GM19025 (cell line): ENCODE measurements at regions not wholly inside any gene's neighbourhood (a gene's known extent, or its start where the extent isn't known, plus 50 kb on each side); places are given as distances from the start of the nearest gene placed in this dataset.

Experiments
- ATAC-seq: cut with Tn5 transposase; IDR thresholded peaks from one replicate; pipeline ENCODE4 v1.9.1; 2021; ENCODE audit warnings: mild to moderate bottlenecking, low read depth, moderate library complexity; ENCODE audit not compliant: unreplicated experiment

DNA sequence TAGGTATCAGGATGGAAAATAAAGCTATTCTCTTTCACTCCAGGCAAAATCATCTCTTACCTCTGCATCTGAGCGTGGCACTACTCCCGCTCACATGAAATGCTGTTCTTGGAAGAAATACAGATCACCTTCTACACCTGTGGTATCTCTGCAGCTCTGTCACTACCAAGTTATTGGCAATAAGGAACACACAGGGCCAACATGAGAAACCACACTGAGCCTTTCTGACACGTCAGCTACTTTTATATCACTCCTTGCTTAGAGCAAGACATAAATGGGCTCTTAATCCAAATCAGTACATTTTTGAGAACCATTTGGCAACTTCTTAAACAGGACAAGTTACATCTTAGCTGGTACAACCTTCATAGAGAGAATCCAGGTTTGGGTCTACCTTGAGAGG lies 101.8 kb upstream of the GUCY1A1 start:
- no peak for ATAC-seq

DNA sequence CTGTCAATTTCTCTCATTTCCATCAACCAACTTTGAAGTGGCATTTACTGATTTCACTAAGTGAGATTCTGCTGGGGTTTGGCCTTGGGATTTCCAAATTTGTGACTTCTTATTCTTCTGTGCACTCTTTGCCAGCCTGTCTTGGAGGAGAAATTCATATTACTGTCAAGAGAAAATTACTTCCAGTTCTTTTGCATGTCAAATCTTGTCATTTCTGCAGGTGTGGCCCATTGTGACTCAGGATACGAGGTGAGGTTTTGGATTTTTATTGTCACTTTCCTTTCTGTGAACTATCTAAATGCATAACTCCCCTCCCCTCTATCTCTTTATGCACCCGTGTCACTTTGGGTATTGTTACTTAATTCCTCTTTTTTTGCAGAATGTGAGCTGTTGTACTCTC lies 102.6 kb upstream of the GUCY1A1 start:
- no peak for ATAC-seq

- no peak for ATAC-seq
Measured at GRCh38 chr4:155559915-155560314, 106.7 kb upstream of the GUCY1A1 start.

GRCh38 chr4:155552180-155552579 lies 114.5 kb upstream of the GUCY1A1 start:
- no peak for ATAC-seq

DNA sequence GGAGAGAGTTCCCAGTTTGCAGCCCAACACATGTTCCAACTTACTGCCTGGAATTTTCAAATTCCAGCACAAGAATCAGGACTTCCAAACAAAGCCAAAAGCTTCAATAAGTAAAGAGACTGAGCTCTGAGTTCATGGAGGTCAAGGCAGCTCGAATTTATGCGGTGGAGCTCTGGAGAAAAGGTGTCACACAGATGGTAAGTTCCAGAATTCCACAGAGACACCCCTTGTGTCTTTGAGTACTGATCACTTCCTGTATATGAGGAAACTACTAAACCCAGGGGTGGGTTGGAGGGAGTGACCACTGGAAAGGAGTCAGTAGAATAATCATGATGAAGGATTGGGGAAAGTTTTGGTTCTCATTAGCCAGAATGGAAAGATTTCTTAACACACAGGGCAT lies 118.5 kb upstream of the GUCY1A1 start:
- ATAC-seq = no peak

DNA sequence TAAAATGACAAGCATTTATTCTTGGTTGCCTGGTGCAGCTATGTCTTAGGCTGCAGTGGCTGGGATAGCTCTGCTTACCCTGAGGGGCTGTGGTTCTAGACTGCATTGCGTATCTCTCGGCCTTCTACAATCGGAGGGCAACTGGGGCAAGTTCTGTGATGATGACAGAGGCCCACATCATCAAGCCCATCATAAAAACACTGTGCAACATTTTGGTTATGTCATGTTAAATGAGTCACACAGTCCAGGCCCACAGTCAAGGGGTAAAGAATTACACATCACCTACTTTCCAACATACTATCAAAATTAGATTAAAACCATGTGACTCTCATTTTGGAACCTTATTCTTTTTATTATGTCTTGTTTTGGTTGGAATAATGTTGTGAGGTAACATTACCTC lies 120.2 kb upstream of the GUCY1A1 start:
- ATAC-seq = no peak

DNA sequence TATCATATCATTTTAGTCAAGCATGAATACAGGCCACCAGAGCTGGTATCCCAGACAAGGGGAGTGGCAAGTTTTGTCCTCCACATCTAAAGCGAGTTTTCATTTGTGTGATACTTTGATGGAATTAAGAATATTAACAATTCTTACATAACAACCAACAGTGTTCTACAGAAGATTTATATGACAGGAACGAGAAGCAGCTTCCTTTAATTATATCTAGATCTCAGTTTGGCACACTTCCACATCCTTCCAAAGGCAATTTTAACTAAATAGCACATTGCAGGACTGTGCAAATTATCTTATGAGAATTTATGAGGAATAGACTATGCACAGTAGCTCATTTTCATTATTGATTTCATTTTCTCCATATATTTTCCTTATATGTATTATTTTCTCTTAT lies 121.2 kb upstream of the GUCY1A1 start:
- no peak for ATAC-seq

GRCh38 chr4:155544547-155544946 lies 122.1 kb upstream of the GUCY1A1 start:
- no peak for ATAC-seq

GRCh38 chr4:155543126-155543765 lies 123.4 kb upstream of the GUCY1A1 start:
- ATAC-seq = no peak

DNA sequence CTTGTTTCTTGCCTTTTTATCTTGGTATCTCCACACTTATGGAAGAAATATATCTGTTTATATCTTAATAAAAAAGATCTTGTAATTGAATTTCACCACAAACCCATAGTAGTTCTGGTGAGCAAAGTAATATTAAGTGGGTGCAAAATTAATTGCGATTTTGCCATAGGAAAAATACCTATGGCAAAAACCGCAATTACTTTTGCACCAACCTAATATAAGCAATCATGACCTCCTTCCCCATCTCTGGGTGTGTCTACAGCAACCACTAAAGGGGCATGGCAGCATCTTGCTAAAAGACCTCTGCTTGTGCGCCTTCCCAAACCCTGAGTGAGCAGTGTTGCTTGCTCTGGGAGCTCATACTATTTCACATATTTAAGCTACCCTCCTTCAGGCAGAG lies 124.2 kb upstream of the GUCY1A1 start:
- ATAC-seq = no peak

DNA sequence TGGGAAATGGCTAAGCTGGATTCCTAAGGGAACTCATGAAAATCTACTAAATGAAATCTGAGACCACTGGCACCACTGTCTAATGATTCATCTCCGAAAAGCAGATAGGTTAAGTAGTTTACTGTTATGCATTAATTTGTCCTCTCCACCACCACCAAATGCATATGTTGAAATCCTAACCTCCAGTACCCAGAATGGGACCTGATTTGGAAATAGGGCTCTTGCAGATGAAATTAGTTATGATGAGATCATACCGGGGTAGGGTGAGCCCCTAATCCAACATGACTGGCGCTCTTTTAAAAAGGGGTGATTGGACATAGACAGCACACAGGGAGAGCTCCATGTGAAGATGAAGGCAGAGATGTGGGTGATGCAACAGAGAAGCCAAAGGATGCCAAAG lies 124.9 kb upstream of the GUCY1A1 start:
- ATAC-seq = no peak

DNA sequence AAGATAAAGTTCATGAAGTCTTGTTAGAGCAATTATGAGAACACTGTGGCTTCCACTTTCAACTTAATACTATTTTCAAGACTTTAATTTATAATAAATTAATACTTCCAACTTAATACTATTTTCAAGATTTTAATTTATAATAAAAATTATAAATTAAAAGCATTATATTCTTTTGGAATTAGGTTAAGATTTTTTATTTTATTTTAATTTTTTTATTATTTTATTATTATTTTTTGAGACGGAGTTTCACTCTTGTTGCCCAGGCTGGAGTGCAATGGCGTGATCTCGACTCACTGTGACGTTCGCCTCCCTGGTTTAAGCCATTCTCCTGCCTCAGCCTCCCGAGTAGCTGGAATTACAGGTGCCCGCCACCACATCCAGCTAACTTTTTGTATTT lies 126.0 kb upstream of the GUCY1A1 start:
- no peak for ATAC-seq

- ATAC-seq = no peak
Measured at GRCh38 chr4:155539746-155540145, 126.9 kb upstream of the GUCY1A1 start.

- ATAC-seq = no peak
Measured at GRCh38 chr4:155535802-155536454, 130.7 kb upstream of the GUCY1A1 start.

DNA sequence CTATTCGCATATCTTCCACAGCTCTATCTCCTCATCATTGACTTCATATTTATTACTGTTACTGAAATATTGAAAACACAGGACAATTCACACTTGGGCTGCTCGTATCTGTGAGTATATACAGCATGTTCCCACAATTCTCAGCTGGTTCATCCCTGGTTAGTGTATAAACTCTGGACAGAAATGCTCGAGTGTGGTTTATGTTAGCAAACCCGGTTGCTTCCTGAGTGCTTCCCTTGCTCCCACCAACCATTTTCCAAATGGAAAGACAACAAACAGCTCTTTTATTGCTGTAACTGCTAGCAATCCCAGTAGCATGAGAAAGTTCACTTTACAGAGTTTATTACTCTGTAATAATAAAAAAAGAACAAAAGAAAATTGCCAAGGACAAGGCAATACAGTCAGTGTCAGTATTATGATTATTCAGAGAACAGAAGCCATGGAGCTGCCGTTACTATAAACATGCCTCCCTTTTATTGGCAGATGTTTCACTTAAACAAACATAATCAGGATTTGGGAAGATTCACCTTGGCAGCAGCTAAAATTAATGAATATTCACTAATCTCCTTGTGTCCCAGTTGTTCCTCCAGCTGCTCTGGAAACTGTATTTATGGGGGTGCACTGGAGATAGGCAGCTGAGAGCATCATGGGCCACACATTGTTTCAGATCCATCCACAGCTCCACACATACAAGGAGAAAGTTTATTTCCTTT lies 134.1 kb upstream of the GUCY1A1 start:
- no peak for ATAC-seq

- no peak for ATAC-seq
Measured at GRCh38 chr4:155530857-155531256, 135.8 kb upstream of the GUCY1A1 start.

DNA sequence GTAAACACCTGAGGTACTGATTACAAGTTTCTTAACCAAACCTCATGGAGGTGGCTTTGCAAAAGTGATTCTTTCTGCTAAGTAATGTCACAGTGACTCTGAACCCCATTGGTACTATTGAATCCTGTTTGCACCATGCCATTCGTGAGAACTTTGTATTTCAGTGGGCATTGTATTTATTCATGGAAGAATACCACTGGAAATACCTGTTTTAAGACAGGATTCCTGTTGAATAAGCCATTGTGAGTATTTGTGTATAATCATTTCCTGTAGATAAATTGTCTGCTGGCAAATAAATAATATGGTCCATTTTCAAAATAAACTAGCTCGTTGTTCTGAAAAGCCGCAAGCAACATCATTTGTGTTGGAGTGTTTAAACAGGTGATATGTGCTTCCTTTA lies 136.4 kb upstream of the GUCY1A1 start:
- no peak for ATAC-seq

DNA sequence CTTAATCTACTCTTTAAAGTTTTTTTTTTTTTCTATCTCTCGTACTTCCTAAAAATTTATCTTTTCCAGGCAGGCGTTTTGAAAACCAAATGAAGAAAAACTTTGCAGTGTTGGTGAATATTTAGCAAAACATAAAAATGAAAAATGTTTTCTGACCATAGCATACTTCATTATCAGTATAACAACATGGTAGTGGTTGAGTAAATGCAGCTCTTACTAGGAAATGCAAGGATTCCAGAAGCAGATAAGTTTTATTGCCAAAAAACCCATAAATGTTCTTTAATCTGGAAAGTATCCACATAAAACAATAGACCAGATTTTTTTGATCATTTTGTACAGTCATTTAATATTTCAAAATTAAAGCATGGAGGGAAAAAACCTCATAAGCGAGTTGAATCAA lies 136.9 kb upstream of the GUCY1A1 start:
- no peak for ATAC-seq

- no peak for ATAC-seq
Measured at GRCh38 chr4:155529272-155529671, 137.4 kb upstream of the GUCY1A1 start.

DNA sequence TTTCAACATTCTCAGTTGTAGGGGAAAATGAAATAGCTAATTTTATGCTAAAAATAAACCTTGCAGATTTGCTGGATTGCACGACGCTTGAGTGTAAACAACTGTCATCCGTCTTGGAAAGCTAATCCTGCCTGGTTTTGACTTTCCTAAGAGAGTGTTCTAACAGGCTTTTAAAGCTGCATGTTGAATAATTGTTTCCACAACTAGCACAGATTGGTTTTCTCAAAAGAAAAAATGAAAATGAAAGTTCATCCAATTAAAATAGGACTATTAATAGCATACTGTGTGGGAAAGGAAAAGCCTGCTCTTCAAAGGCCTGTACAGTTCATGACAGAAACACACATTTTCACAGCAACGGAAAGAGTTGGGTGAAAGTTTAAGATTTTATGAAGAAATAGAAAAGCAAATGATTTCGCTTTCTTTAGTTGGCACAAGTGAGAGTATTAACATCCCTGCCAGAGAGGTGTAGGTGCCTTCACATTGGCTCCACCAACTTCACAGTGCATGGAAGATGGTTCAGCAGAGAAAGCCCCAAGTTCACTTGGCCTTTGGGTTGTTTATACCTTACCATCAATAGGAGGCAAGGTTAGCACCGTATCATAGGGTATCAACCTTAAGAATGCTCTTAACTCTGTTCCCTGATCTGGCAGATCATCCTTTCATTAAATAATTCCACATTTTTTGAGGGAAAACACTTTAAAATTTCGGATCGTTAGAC lies 140.0 kb upstream of the GUCY1A1 start:
- no peak for ATAC-seq

DNA sequence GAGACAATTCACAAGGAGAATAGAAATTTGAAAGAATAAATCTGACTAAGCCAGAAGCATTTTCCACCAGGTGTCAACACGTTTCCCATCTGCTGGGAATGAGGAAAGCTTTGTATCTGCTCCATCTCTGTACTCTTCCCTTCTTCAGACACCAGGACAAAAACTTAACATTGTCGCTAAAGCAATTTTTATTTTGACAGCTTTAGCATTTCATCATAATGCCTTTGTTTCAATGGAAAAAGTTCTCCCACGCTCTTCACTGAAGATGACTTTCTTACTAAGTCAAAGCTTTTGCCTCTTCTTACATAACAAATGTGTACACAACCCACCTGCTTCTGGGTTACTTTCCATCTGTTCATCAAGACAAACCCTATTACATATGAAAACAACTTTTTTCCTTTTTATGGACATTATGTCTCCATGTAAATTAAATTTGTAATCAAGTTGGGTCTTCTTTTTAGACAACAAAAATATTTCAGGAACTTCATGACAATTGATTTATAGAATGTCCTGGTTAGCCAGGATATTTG lies 141.7 kb upstream of the GUCY1A1 start:
- no peak for ATAC-seq
